Uterus (tissue), 3 donors: ENCODE measurements at regions not wholly inside any gene's neighbourhood (a gene's known extent, or its start where the extent isn't known, plus 50 kb on each side); places are given as distances from the start of the nearest gene placed in this dataset.

Experiments used
- DNase-seq, 2 donors: peaks; one replicate each; pipeline ENCODE4 v3.0.0-alpha.2; 2019 to 2020
- H3K27ac ChIP-seq, 2 donors: fragments of 200-600 bp; sonication (generic); 1 replicate in 1 of 2; 2 replicates in 1 of 2; pipeline ENCODE4 v1.5.1; 2016 to 2018
- H3K27me3 ChIP-seq, 2 donors: fragments of 200-600 bp; sonication (generic); one replicate each; pipeline ENCODE4 v1.5.1; 2018 to 2019; ENCODE audit warnings: control low read depth in 1 of 2
- H3K36me3 ChIP-seq, 2 donors: fragments of 200-600 bp; sonication (generic); one replicate each; pipeline ENCODE4 v1.5.1; 2019; ENCODE audit warnings: control low read depth in 1 of 2
- H3K4me1 ChIP-seq, 2 donors: fragments of 200-600 bp; sonication (generic); one replicate each; pipeline ENCODE4 v1.5.1; 2018 to 2019; ENCODE audit warnings: control low read depth in 1 of 2
- H3K4me3 ChIP-seq, 2 donors: fragments of 200-600 bp; sonication (generic); 1 replicate in 1 of 2; 2 replicates in 1 of 2; pipeline ENCODE4 v1.5.1; 2018 to 2019; ENCODE audit warnings: mild to moderate bottlenecking in 1 of 2
- H3K9me3 ChIP-seq, 2 donors: fragments of 200-600 bp; sonication (generic); one replicate each; pipeline ENCODE4 v1.5.1; 2019; ENCODE audit warnings: control low read depth in 1 of 2
- CTCF ChIP-seq, 4 experiments: fragments of 200-600 bp in 2 of 4; fragments of 450-650 bp in 2 of 4; sonication (generic) in 2 of 4; IDR thresholded peaks; one replicate each; pipeline ENCODE4 v1.5.1; 2016 to 2019; ENCODE audit warnings: antibody characterized with exemption in 4 of 4, mild to moderate bottlenecking in 2 of 4, moderate library complexity in 1 of 4
- POLR2A ChIP-seq, 2 donors: fragments of 450-650 bp; IDR thresholded peaks; one replicate each; pipeline ENCODE4 v1.6.1; 2016; ENCODE audit warnings: antibody characterized with exemption in 2 of 2, mild to moderate bottlenecking in 1 of 2, moderate library complexity in 1 of 2
- intact Hi-C: fragments of 100-400 bp; cut with DNase I; formaldehyde crosslinking; loops from one replicate; pipeline ENCODE4 v1.15.1; 2023; ENCODE audit warnings: low total_unique reads
- donor health status: DM: yes; HTN: yes; CAD: no.

- DNase-seq, result no peak
- intact Hi-C loops, result no loop called here
- peaks cover 0 to 9% of the 10 kb centered on the region in 2 donors for H3K4me1 ChIP-seq
- TF ChIP-seq CTCF (IDR thresholded peaks at IDR 0.05) (no peak), POLR2A (IDR thresholded peaks at IDR 0.05) (no peak)
- no peaks in the 10 kb centered on the region for H3K9me3 ChIP-seq
- H3K27me3 ChIP-seq, result no peaks in the 10 kb centered on the region
- no peaks in the 10 kb centered on the region for H3K36me3 ChIP-seq
- H3K4me3 ChIP-seq, result no peak overlapping the region
- H3K27ac ChIP-seq, result no peak overlapping the region
Measured at GRCh38 chr10:44199991-44200655, 184.8 kb downstream of the CXCL12 start.

- intact Hi-C loops, result no loop called here
- no peaks in the 10 kb centered on the region for H3K9me3 ChIP-seq
- no peak overlapping the region for H3K4me3 ChIP-seq
- DNase-seq, result no peak
- no peaks in the 10 kb centered on the region for H3K27me3 ChIP-seq
- H3K36me3 ChIP-seq, result no peaks in the 10 kb centered on the region
- TF ChIP-seq CTCF (IDR thresholded peaks at IDR 0.05), result no peak
- peak overlapping the region; percentile 45 to 59 for H3K27ac ChIP-seq
- peaks cover 0 to 11% of the 10 kb centered on the region in 2 donors for H3K4me1 ChIP-seq
Measured at GRCh38 chr10:44199267-44199666, 185.6 kb downstream of the CXCL12 start.

GRCh38 chr10:44198780-44199097 lies 186.2 kb downstream of the CXCL12 start:
- intact Hi-C loops, result no loop called here
- H3K9me3 ChIP-seq, result no peaks in the 10 kb centered on the region
- H3K4me3 ChIP-seq, result no peak overlapping the region
- no peak for TF ChIP-seq CTCF (IDR thresholded peaks at IDR 0.05)
- no peak for TF ChIP-seq POLR2A (IDR thresholded peaks at IDR 0.05)
- H3K27me3 ChIP-seq, result no peaks in the 10 kb centered on the region
- H3K27ac ChIP-seq, result peak overlapping the region; percentile 45 to 59
- H3K36me3 ChIP-seq, result no peaks in the 10 kb centered on the region
- H3K4me1 ChIP-seq, result peaks cover 0 to 11% of the 10 kb centered on the region in 2 donors
- peak in 1 of 2 donors; percentile 37 for DNase-seq

- H3K9me3 ChIP-seq, result no peaks in the 10 kb centered on the region
- DNase-seq, result no peak
- H3K4me1 ChIP-seq, result peaks cover 0 to 11% of the 10 kb centered on the region in 2 donors
- H3K4me3 ChIP-seq, result no peak overlapping the region
- TF ChIP-seq POLR2A (IDR thresholded peaks at IDR 0.05) (no peak), CTCF (IDR thresholded peaks at IDR 0.05) (no peak)
- H3K27ac ChIP-seq, result peak overlapping the region; percentile 45 to 59
- H3K36me3 ChIP-seq, result no peaks in the 10 kb centered on the region
- intact Hi-C loops, result no loop called here
- H3K27me3 ChIP-seq, result no peaks in the 10 kb centered on the region
Measured at GRCh38 chr10:44198096-44198779, 186.7 kb downstream of the CXCL12 start.

GRCh38 chr10:44197646-44198045 lies 187.3 kb downstream of the CXCL12 start:
- H3K4me1 ChIP-seq, result peaks cover 0 to 11% of the 10 kb centered on the region in 2 donors
- intact Hi-C loops, result no loop called here

More at GRCh38 chr10:44197646-44198045, 187.3 kb downstream of the CXCL12 start:
- H3K36me3 ChIP-seq, result no peaks in the 10 kb centered on the region
- H3K4me3 ChIP-seq, result no peak overlapping the region
- no peaks in the 10 kb centered on the region for H3K9me3 ChIP-seq
- TF ChIP-seq POLR2A (IDR thresholded peaks at IDR 0.05) (no peak), CTCF (IDR thresholded peaks at IDR 0.05) (no peak)
- H3K27ac ChIP-seq, result peak overlapping the region in 1 of 2 donors; percentile 59
- no peak for DNase-seq
- H3K27me3 ChIP-seq, result no peaks in the 10 kb centered on the region
